Smooth muscle cell (in vitro differentiated cells): ENCODE measurements at regions not wholly inside any gene's neighbourhood (a gene's known extent, or its start where the extent isn't known, plus 50 kb on each side); places are given as distances from the start of the nearest gene placed in this dataset.

Source experiments
- DNase-seq: peaks from one replicate; lab custom pipeline; 2025; ENCODE audit not compliant: unreplicated experiment; lab: John Stamatoyannopoulos, UW
- H2AFZ ChIP-seq: fragments of 200-600 bp; sonication (generic); 2 replicates; pipeline ENCODE4 v1.6.0; 2016; ENCODE audit warnings: antibody characterized with exemption, low read depth, mild to moderate bottlenecking
- H3F3A ChIP-seq: fragments of 200-600 bp; sonication (generic); 2 replicates; pipeline ENCODE4 v1.6.0; 2017; ENCODE audit warnings: antibody characterized with exemption, low read depth
- H3K27ac ChIP-seq: fragments of 200-600 bp; sonication (generic); 2 replicates; pipeline ENCODE4 v1.5.1; 2016; ENCODE audit warnings: low read depth, mild to moderate bottlenecking
- H3K27me3 ChIP-seq: fragments of 200-600 bp; sonication (generic); 2 replicates; pipeline ENCODE4 v1.6.1; 2016; ENCODE audit warnings: low read depth, mild to moderate bottlenecking
- H3K36me3 ChIP-seq: fragments of 200-600 bp; sonication (generic); 2 replicates; pipeline ENCODE4 v1.5.1; 2016; ENCODE audit warnings: low read depth
- H3K4me1 ChIP-seq: fragments of 200-600 bp; sonication (generic); 2 replicates; pipeline ENCODE4 v1.5.1; 2016; ENCODE audit warnings: low read depth
- H3K4me2 ChIP-seq: fragments of 200-600 bp; sonication (generic); 2 replicates; pipeline ENCODE4 v1.6.0; 2016; ENCODE audit warnings: mild to moderate bottlenecking
- H3K4me3 ChIP-seq: fragments of 200-600 bp; sonication (generic); 2 replicates; pipeline ENCODE4 v1.5.1; 2016; ENCODE audit warnings: mild to moderate bottlenecking
- H3K79me2 ChIP-seq: fragments of 200-600 bp; sonication (generic); 2 replicates; pipeline ENCODE4 v1.6.0; 2016; ENCODE audit warnings: low read depth, mild to moderate bottlenecking
- H3K9ac ChIP-seq: fragments of 200-600 bp; sonication (generic); 2 replicates; pipeline ENCODE4 v1.6.0; 2016; ENCODE audit warnings: low read depth
- H3K9me3 ChIP-seq: fragments of 200-600 bp; sonication (generic); replicated peaks from 2 replicates; pipeline ENCODE4 v1.5.1; 2016; ENCODE audit warnings: low read depth
- H4K20me1 ChIP-seq: fragments of 200-600 bp; sonication (generic); 2 replicates; pipeline ENCODE4 v1.6.0; 2016; ENCODE audit warnings: low read depth
- WGBS: methylation state at CpG from one replicate; pipeline ENCODE4 v1.1.7; 2016; ENCODE audit warnings: low lambda C conversion rate; 5-methylcytosine and 5-hydroxymethylcytosine counted together
- TF ChIP-seq, protein P1 (sequence below): fragments of 200-600 bp; sonication (generic); IDR thresholded peaks from 2 replicates; pipeline ENCODE4 v1.5.1; 2017; ENCODE audit warnings: borderline replicate concordance, mild to moderate bottlenecking, antibody characterized with exemption; ENCODE audit not compliant: insufficient read depth, poor library complexity, severe bottlenecking

- no peak overlapping the region for H3K4me2 ChIP-seq
- no peaks in the 10 kb centered on the region for H4K20me1 ChIP-seq
- H3K27ac ChIP-seq, result no peak overlapping the region
- no peak overlapping the region for H3K9ac ChIP-seq
- H3K79me2 ChIP-seq, result no peaks in the 10 kb centered on the region
- WGBS, result 85% methylated on average over 2 of the region's 2 CpGs
- no peak overlapping the region for H3K4me3 ChIP-seq
- peaks cover 2% of the 10 kb centered on the region for H3K27me3 ChIP-seq
- no peak overlapping the region for H2AFZ ChIP-seq
- TF ChIP-seq, protein P1, sequence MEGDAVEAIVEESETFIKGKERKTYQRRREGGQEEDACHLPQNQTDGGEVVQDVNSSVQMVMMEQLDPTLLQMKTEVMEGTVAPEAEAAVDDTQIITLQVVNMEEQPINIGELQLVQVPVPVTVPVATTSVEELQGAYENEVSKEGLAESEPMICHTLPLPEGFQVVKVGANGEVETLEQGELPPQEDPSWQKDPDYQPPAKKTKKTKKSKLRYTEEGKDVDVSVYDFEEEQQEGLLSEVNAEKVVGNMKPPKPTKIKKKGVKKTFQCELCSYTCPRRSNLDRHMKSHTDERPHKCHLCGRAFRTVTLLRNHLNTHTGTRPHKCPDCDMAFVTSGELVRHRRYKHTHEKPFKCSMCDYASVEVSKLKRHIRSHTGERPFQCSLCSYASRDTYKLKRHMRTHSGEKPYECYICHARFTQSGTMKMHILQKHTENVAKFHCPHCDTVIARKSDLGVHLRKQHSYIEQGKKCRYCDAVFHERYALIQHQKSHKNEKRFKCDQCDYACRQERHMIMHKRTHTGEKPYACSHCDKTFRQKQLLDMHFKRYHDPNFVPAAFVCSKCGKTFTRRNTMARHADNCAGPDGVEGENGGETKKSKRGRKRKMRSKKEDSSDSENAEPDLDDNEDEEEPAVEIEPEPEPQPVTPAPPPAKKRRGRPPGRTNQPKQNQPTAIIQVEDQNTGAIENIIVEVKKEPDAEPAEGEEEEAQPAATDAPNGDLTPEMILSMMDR, result no peak
- no peak for DNase-seq
- no peaks in the 10 kb centered on the region for H3K9me3 ChIP-seq
- H3K4me1 ChIP-seq, result no peaks in the 10 kb centered on the region
- no peaks in the 10 kb centered on the region for H3F3A ChIP-seq
- no peaks in the 10 kb centered on the region for H3K36me3 ChIP-seq
These were observed 295.2 kb upstream of the PWP1 start for GRCh38 chr12:107390414-107390813.

GRCh38 chr12:107393043-107393717 lies 292.4 kb upstream of the PWP1 start:
- Histone ChIP-seq H3F3A (no peaks in the 10 kb centered on the region), H3K36me3 (no peaks in the 10 kb centered on the region), H4K20me1 (no peaks in the 10 kb centered on the region), H3K79me2 (no peaks in the 10 kb centered on the region), H3K4me2 (no peak overlapping the region), H3K4me1 (peaks cover 6% of the 10 kb centered on the region), H3K9ac (no peak overlapping the region), H3K27ac (no peak overlapping the region), H3K27me3 (peaks cover 2% of the 10 kb centered on the region), H3K9me3 (no peaks in the 10 kb centered on the region), H2AFZ (no peak overlapping the region), H3K4me3 (no peak overlapping the region)
- no peak for DNase-seq
- TF ChIP-seq, protein P1, result no peak
- 73% methylated on average over 10 of the region's 10 CpGs for WGBS

GRCh38 chr12:107394693-107395092 lies 290.9 kb upstream of the PWP1 start:
- no peak for DNase-seq
- peaks cover 18% of the 10 kb centered on the region for H3K4me1 ChIP-seq
- H3K4me3 ChIP-seq, result no peak overlapping the region
- TF ChIP-seq, protein P1, result no peak
- peaks cover 2% of the 10 kb centered on the region for H3K27me3 ChIP-seq
- H3K9ac ChIP-seq, result no peak overlapping the region
- H3K79me2 ChIP-seq, result no peaks in the 10 kb centered on the region
- H2AFZ ChIP-seq, result no peak overlapping the region
- H3K9me3 ChIP-seq, result no peaks in the 10 kb centered on the region
- no peak overlapping the region for H3K27ac ChIP-seq
- WGBS, result 81% methylated on average over 3 of the region's 3 CpGs
- H3K4me2 ChIP-seq, result no peak overlapping the region
- H3F3A ChIP-seq, result no peaks in the 10 kb centered on the region
- H3K36me3 ChIP-seq, result no peaks in the 10 kb centered on the region
- H4K20me1 ChIP-seq, result no peaks in the 10 kb centered on the region

GRCh38 chr12:107395817-107396216 lies 289.8 kb upstream of the PWP1 start:
- WGBS, result 72% methylated on average over 3 of the region's 3 CpGs
- Histone ChIP-seq H3K79me2 (no peaks in the 10 kb centered on the region), H3K4me1 (peaks cover 18% of the 10 kb centered on the region), H3K9ac (no peak overlapping the region), H2AFZ (no peak overlapping the region), H3K36me3 (no peaks in the 10 kb centered on the region), H3F3A (no peaks in the 10 kb centered on the region), H4K20me1 (no peaks in the 10 kb centered on the region), H3K9me3 (no peaks in the 10 kb centered on the region), H3K4me3 (no peak overlapping the region), H3K27me3 (peaks cover 2% of the 10 kb centered on the region), H3K4me2 (no peak overlapping the region), H3K27ac (no peak overlapping the region)
- DNase-seq, result no peak
- TF ChIP-seq, protein P1, result no peak
